NCI-H1694 (cell line): ENCODE measurements at regions not wholly inside any gene's neighbourhood (a gene's known extent, or its start where the extent isn't known, plus 50 kb on each side); places are given as distances from the start of the nearest gene placed in this dataset.

Experiments
- DNase-seq: peaks from one replicate; lab custom pipeline; 2025; lab: John Stamatoyannopoulos, UW

- no peak for DNase-seq
These were observed 80.0 kb upstream of the FREM2 start for GRCh38 chr13:38606699-38607535.

- DNase-seq = no peak
These were observed 68.9 kb upstream of the FREM2 start for GRCh38 chr13:38617936-38618335.

- DNase-seq = no peak
These were observed 68.5 kb upstream of the FREM2 start for GRCh38 chr13:38618336-38618735.

GRCh38 chr13:38618881-38619280 is 68.0 kb upstream of the FREM2 start:
- no peak for DNase-seq

- DNase-seq = no peak
These were observed 66.0 kb upstream of the FREM2 start for GRCh38 chr13:38620876-38621275.

GRCh38 chr13:38624822-38625221 is 62.1 kb upstream of the FREM2 start:
- DNase-seq = no peak

- no peak for DNase-seq
These were observed 58.3 kb upstream of the FREM2 start for GRCh38 chr13:38628554-38628953.

GRCh38 chr13:38630780-38631179 is 56.1 kb upstream of the FREM2 start:
- DNase-seq = no peak

- no peak for DNase-seq
These were observed 51.8 kb upstream of the FREM2 start for GRCh38 chr13:38635030-38635429.

GRCh38 chr13:38636073-38636472 is 50.8 kb upstream of the FREM2 start:
- no peak for DNase-seq

- no peak for DNase-seq
These were observed 50.1 kb upstream of the FREM2 start for GRCh38 chr13:38636761-38637160.
